T1000 (cell line): ENCODE measurements at regions not wholly inside any gene's neighbourhood (a gene's known extent, or its start where the extent isn't known, plus 50 kb on each side); places are given as distances from the start of the nearest gene placed in this dataset.

Experiments
- DNase-seq: peaks from one replicate; lab custom pipeline; 2025; ENCODE audit warnings: mixed read lengths; lab: John Stamatoyannopoulos, UW

DNA sequence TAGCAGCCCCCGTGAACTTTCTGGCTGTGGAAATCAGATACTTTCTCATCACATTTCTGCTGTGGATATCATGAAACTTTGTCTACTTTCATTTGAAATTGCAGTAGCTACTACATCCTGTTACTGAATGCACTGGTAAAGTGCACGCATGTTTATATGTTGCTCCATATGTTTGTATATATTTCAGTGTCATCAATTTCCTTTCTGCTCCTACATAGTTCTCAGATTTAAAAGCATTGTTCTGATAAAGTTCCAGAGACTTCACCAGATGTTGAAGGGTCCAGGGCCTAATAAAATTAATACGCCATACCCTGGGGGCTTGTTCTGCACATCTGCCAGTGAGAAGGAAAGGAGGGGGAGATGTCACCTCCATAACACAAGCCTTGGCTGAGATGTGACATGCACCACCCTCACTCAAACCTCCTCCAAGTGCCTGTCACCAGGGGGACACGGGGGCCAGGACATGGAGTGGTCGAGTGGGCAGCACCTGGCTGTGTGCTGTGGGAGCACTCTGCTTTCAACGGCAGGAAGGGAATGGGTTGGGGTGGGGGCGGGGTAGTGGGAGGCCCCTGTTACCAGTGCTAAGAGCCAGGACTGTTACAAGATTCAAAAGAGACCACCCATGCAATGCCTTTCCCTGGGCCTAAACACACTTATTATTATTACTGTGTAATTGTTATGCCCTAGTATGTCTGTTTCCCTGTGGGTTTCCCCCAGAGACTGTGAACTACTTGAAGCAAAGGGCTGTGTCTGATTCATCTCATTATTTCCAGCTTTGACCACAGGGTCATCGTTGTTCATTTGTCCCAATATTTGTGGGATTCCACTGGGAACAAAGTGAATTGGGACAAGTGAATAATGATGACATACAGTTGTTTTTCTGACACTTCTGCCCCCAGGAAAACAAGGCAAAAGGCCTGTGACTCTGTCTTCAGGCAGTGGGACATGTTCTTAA is 193.4 kb downstream of the FOXL1 start:
- peak; percentile 55 for DNase-seq

GRCh38 chr16:86772671-86773353 is 194.5 kb downstream of the FOXL1 start:
- DNase-seq = peak; percentile 77

DNA sequence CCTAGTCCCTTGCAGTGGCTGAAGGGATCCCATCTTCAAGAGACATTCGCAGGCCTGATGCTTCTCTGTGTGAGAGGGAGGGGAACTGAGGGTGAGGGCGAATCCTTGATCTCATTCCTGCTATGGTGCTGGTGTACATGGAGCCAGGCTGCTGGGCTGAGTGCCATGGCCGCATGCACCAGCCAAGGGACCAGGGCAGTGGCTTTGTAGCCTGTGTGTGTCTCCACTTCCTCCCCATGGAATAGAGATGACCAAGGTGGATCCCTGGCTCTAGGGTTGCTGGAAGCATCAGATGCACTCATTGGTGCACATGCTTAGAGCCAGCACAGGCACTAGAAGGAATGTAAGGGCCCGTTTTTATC is 195.0 kb downstream of the FOXL1 start:
- DNase-seq = no peak

- no peak for DNase-seq
These were observed 196.6 kb downstream of the FOXL1 start for GRCh38 chr16:86774931-86775330.

DNA sequence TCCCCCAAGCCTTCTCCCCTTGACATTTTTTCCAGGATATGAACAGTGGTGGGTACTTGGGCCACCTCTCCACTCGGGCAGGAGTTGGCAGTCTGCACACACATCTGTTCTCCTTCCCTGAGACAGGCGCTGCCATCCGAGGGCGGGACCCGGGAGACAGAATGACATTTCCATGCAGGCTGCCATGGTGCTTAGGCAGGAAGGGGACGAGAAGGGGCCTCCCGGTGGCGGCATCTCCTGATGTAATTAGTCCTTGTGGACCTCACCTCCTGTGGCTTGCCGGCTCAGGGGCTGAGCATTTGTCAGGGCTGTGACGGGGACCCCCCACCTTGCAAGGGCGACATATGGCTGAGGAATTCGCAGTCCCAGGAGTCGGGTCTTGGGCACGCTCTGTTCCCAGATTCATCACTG is 197.2 kb downstream of the FOXL1 start:
- no peak for DNase-seq

DNA sequence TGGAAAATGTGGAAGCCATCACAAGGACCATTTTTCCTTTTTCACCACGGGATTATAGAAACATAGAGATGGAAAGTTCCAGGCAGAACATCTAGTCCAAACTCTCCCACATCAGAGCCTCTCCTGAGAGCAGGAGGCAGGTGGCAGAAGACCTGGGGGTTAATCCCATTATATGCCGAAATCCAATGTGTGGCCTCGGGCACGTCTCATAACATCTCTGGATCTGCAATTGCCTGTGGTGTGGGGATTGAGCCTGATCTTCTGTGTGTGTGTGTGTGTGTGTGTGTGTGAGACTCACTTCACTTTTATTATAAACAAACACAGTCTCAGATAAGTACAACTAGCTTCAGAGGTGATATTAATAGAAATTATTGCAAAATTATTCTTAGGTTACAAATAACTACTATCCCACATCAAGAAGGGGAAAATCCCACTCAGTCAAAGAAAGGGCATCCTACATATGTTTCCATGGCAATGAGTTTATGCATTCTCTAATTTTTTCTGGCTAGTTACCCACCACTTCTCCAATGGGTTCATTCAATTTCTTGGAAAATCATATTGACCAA is 199.1 kb downstream of the FOXL1 start:
- DNase-seq = no peak

GRCh38 chr16:86778108-86778745 is 199.9 kb downstream of the FOXL1 start:
- DNase-seq = no peak

- no peak for DNase-seq
These were observed 200.6 kb downstream of the FOXL1 start for GRCh38 chr16:86778978-86779377.

GRCh38 chr16:86781046-86781445 is 202.7 kb downstream of the FOXL1 start:
- no peak for DNase-seq

GRCh38 chr16:86783636-86784626 is 205.6 kb downstream of the FOXL1 start:
- DNase-seq = peak; percentile 20

DNA sequence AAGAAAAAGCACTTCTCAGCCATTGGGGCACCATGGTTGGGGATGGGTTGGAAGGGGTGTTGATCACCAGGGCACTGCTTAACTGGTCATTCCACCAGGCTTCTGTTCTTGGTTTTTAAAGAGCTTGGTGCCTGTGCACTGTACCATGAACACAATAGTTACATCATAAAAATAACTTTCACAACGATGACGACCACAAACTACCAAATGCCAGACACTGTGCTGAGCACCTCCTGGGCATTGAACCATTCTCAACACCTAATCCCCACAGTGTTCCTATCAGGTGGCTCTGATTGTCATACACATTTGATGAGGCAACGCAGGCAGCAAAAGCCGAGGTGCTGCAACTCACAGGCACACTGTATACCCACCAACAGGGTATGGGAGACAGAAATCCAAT is 208.0 kb downstream of the FOXL1 start:
- no peak for DNase-seq

DNA sequence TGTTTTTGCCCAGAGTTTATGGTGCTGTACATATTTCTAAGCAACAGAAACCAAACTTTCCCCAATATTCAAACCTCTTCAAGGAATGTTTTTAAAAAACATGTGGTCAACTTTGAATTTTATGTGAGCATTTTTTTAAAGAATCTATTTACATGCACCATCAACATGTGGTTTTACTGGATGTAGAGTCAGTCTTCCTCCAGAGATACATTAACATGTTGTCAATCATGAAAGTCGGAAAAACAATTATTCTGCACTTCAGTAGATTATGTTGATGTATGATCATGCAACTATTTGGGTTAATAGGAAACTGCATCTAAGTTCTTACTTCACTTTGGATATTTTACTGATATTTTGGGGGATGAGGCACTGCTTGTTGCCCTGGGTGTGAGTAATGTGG is 208.6 kb downstream of the FOXL1 start:
- no peak for DNase-seq

- no peak for DNase-seq
These were observed 209.2 kb downstream of the FOXL1 start for GRCh38 chr16:86787538-86787937.

- no peak for DNase-seq
These were observed 211.3 kb downstream of the FOXL1 start for GRCh38 chr16:86789621-86790051.

GRCh38 chr16:86791287-86792035 is 213.1 kb downstream of the FOXL1 start:
- DNase-seq = no peak

DNA sequence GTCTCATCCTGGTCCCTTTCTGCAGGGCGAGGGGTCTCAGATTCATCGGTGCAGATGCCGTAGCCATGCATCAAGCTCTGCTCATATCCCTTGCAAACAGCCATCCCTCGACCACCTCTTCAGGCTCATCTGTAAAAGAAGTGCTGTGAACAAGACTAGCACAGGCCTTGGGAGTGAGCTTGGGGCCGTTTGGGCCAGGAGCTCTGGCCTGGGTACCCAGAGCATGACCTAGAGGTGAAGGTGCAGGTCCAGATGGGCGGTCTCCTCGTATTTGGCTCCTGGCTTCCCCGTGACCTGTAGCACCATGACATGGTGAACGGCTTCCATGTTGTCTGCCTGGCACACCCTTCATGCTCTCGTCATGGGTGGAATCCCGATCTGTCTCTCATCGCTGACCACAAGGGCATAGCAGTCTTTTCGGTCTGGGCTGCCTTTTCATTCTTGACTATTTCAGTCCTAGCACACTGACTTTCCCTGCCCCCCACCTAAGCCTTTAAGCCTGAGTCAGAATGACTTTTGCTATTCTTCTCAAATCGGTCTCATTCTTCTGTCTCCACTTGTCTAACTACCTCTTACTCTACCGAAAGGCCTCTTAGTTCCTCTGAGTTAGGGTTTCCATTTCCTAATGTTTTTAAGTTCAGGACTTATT is 216.0 kb downstream of the FOXL1 start:
- DNase-seq = no peak

- no peak for DNase-seq
These were observed 219.4 kb downstream of the FOXL1 start for GRCh38 chr16:86797700-86798099.

- DNase-seq = no peak
These were observed 220.1 kb downstream of the FOXL1 start for GRCh38 chr16:86798247-86799041.

GRCh38 chr16:86799367-86799766 is 221.0 kb downstream of the FOXL1 start:
- no peak for DNase-seq
